GM19438 (cell line): ENCODE measurements at regions not wholly inside any gene's neighbourhood (a gene's known extent, or its start where the extent isn't known, plus 50 kb on each side); places are given as distances from the start of the nearest gene placed in this dataset.

Experiments
- ATAC-seq: cut with Tn5 transposase; IDR thresholded peaks from one replicate; pipeline ENCODE4 v1.9.1; 2021; ENCODE audit warnings: low read depth; ENCODE audit not compliant: unreplicated experiment

GRCh38 chr20:41811456-41811855, 193.3 kb upstream of the CHD6 start:
- no peak for ATAC-seq

GRCh38 chr20:41800040-41800439, 181.9 kb upstream of the CHD6 start:
- no peak for ATAC-seq

DNA sequence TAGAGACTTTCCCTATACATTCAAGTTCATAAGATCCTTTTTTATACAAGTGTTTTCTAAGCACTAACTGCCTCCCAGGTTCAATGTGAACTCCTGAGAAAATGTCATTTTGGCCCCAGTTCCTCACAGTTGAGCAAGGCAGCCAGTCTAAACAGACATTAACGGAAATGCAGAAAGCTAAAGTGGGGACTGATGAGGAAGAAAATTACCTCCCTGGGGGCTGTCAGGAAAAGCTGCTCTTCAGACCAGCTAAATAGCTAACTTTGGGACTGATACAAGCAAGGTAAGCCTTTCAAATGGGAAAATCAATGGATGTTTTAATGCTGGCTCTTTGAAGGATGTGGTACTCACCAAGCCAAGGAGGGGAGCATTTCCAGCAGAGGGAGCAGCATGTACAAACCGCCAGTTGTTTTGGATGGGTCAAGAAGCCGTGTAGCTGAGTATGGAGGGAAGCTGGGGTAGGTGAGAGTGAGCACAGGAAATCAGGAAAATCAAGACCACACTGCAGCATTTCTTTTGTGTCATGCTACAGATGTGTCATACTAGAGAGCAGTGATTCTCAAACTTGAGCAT, 180.8 kb upstream of the CHD6 start:
- no peak for ATAC-seq

DNA sequence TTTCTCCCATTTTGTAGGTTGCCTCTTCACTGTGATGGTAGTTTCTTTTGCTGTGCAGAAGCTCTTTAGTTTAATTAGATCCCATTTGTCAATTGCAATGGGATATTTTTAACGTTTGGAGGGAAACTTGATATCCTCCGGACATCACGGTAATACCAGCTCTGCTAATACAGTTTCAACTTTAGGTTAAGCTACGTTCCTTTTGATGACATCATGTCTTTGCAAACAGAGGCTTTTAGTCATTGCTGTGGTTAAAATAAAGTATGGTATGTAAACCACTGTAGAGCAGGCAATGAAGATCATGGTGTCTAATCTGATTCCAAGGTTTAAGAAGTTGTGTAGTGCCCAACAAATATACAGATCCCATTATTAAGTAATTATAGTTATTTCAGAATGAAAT, 168.0 kb upstream of the CHD6 start:
- no peak for ATAC-seq

DNA sequence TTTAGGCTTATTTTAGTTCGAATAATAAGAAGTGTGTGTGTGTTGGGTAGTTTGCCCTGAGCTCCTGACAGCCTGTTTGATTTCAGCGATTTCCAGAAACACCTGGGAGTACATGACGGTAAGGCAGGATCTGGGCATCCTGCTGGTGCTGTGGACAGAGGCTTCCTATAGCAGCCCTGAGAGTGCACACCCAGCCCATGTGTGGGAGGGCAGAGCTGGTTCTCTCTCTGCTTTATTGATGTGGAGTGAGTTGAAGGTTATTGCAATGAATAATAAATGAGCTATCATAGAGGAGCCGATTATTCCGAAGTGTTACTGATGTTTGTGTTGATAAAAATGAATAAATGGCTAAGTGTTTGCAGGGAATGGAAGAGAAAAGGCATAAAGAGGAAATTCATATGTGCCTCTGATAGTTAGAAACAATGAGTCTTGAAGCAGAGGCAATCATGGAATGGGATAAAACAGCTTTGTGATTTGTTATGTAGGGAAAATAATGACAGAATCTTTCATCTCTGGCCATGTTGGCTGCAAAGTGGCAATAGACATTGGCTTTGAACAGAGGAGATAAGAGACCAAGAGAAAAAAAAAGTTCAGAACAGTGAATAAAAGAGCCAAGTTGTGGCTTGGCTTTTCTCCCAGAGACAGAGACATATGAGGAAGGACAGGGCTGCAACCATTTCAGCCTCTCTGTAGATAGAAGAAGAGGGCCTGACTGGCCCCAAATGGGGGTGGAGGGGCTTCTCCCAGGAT, 166.2 kb upstream of the CHD6 start:
- no peak for ATAC-seq

DNA sequence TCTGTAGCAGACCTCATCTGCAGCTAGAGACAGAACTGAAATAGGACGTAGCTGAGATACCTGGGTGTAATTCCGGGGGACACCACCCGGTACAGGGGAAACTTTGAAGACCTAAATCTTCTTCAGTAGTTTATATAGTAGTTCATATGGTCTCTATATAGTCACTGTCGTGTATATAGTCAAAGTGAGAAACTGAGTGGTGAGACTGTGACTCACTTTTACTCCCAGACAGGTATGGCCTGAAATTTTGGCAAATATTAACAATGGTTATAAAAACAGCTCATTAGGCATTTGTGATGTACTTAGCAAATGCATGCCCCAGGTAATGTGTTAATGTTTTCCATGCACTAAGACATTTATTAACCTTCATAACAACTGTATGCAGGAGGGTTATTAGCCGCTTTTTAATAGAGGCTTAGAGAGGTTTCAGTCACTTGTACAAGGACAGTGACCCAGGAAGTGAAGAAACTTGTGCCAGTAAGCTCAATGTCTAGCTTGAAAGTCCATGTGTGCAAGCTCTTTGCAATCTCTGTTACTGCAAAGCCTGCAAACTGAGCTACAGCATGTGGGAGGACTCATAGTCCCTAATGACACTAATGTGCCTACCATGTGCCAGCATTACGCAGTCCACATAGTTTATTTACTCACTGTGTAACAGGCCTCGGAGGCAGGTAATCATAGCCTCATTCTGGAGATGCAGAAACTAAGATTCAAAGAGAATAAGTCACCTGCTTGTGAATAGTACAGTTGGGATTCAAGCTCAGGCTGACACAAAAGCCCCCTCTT, 165.4 kb upstream of the CHD6 start:
- peak; percentile 72 for ATAC-seq

DNA sequence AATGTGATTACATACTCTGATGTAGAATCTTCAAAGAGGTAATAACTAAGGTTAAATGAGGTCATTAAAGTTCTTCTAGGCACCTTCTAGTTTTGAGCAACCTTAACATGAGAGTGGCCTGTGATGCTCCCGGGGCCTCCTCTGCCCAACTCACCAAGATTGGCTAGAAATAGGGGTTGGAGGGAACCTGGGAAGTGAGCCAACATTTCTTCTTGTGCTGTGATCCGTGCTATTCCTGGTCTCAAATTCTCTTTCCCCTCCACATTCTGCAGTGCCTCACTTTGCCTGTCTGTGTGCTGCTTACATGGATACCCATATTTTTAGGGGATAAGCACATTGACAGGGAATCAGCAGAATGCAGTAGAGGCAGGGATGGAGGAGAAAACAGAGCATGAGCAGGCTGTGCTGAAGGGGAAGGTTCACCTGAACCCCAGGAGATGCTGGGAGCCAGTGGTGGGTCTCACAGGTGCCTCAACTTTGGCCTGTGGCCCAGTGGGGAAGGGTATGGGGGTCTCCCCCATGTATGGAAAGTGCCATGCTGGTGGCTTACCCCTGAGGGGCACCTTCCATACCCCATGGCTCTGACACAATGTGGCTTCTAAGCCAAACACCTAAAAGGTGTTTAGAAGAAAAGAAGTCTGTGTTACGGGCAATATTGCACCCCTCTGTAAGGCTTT, 164.7 kb upstream of the CHD6 start:
- no peak for ATAC-seq

GRCh38 chr20:41782255-41782654, 164.1 kb upstream of the CHD6 start:
- no peak for ATAC-seq

DNA sequence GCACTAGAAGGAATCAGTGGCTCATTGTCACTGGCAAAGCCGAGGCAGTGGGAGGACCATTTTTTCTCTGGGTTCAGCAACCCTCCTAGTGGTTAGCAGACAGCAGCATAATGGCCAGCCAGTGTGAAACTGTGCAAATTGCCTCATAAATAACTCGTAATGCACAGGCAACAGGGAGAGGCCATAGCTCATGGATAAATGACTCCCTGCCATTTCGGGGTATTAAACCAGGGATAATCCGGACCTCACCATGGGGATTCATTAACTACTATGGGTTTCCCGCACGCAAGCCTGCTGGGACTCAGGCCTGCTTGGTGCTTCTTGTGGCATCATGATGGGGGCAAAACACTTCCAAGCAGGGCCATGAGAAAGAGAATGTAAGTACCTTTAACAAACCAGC, 158.2 kb upstream of the CHD6 start:
- no peak for ATAC-seq

DNA sequence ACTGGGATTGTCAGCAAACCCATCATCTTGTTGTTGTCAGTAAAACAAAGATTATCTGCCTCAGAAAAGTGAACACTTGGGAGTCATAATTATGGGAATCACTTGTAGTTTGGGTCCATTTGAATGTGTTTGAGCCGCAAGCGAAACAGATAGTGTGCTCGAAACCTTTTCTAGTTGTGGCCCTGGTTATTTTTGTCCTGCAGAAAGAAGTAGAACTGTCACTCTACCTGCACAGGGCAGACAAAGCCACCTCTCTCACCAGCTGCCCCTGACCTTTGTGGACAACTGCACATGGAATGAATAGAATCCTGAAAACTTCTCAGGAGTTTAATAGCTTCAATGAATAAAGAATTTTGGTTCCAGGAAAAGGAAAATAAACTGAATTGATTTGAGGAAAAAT, 156.1 kb upstream of the CHD6 start:
- ATAC-seq = no peak

- no peak for ATAC-seq
Measured at GRCh38 chr20:41770965-41771364, 152.8 kb upstream of the CHD6 start.

DNA sequence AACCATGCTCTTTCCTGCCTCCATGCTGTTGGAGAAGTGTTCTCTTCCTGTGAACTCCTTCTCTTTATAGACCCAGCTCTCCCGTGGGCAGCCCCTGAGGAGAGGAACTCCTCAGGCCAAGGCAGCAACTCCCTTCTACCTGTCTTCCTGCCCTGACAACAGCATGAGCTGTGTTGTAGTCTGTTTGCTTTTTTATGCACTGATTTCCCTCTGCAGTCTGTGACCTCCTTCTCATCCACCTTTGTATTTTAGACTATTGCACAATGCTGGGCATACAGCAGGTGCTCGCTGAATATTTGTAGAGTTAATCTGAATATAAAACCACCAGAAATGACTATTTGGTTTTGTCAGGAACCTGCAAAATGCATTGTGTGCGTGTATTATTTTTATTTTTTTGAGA, 152.2 kb upstream of the CHD6 start:
- ATAC-seq = no peak

DNA sequence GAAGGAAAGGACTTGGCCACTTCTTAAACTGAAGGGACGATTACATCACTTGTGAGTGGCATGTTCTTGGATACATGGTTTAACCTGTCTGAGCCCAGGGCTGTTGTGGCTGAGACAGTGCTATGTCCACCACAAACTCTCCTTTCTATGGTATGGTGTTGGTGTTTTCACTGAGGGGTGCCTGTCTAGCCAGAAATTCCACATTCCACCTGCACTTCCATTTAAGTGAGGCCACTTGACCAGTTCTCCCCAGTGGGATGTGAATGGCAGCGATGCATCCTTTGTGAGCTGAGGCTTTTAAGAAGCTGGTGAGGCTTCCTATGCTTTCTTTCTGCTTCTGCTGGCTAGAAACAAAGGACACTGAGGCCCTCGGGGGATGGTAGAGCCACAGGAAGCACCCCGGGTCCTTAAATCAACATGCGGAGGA, 151.4 kb upstream of the CHD6 start:
- no peak for ATAC-seq

GRCh38 chr20:41750137-41750536, 132.0 kb upstream of the CHD6 start:
- no peak for ATAC-seq

DNA sequence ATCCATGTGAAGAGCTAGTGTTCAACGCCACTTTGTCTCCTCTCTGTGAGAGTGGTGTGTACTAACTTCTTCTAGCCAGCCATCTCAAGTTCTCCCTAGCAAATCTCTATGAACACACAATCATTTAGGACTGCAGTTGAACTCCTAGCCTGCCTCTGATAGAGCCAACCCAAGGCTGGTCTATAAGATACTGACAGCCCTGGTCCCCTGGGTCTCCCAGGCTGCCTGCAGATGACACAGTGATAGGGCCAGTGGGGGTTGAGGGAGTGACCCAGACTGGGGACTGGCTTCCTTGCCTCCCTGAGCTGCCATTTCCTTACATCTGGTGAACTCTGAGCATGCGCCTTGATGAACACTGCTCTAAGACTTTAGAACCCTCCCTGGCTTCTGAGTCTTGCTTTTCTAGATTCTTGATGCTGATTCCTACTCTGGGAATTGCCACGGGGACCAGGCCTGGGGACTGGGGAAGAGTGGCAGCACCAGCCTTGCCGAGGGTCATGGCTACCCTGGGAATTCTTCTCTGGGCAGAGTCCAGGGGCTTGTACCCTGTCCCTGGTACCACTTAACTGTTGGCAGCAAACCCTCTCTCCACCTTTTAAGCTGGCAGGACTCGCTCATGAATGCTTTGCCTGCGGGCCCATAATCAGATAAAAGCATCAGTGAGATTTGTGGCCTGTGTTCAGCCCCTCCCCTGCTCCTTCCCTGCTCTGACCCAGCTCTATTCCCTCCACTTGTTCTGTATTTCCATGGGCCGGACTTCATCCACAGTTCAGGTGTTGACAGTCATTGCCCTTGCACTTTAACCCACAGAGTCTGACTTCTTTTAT, 130.8 kb upstream of the CHD6 start:
- no peak for ATAC-seq

- ATAC-seq = no peak
Measured at GRCh38 chr20:41748051-41748450, 129.9 kb upstream of the CHD6 start.

DNA sequence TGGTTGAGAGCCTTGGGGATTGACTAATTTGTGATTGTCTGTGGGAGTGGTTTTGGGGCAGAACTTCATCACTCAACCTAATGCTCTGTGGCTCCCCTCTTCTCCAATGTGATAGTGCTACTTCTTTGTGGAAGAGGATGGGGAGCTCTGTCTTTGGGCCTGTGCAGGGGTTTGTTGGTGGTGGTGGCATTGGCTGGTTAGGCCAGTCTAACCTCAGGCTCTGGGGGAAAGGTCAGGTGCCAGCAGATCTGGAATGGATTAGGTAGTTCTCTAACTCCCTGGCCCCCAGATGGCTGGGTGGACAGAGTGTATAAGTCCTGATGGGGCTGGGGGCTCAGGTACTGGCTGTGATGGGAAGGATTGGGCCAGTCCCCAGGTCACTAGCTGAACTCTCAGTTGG, 129.0 kb upstream of the CHD6 start:
- ATAC-seq = no peak

GRCh38 chr20:41746635-41747034, 128.5 kb upstream of the CHD6 start:
- ATAC-seq = no peak

DNA sequence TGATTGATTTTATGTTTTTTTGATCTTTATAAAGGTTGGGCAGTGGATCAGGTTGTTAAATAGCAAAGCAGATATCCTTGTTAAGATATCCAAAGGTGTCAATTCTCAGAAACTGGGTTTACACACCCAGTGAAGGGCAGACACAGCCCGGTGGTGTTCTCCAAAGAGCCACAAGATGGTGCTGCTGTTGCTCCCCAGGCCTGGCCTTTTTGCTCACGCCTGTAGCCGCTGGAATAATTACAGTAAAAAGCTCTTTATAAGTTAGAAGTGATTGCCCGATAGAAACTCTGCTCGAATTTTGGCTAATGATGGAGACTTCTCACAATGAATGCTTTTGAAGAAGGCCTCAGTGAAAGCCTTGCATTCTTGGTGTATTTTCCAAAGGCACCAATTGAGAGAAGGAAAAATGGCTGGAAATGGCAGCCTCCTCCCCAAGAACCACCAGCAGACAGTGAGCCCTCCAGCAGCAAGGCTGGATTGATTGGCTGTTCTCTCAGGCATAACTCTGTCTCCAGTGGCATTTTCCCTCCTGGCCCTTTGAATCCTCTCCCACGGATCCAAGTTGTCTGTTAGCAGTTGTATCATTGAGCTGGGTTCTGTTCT, 120.5 kb upstream of the CHD6 start:
- no peak for ATAC-seq

DNA sequence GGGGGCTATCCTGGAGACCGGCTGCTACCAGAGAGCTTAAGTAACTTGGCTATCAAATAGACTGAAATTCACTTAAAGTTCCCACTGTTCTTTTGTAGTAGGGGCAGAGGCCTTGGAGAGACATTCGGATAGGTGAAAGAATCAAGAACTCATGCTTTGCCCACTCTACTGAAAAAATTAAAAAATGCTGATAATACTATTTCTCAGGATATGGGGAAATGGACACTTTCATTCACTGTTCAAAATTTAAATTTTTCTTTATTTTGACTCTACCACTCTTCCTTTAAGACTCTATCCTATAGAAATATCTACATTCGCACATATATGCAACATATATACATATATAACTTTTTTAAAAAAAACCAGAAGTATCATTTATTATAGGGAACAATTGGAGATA, 117.8 kb upstream of the CHD6 start:
- no peak for ATAC-seq
